PC-9 (cell line): ENCODE measurements at regions not wholly inside any gene's neighbourhood (a gene's known extent, or its start where the extent isn't known, plus 50 kb on each side); places are given as distances from the start of the nearest gene placed in this dataset.

Source experiments
- EZH2 ChIP-seq: fragments of 200-600 bp; sonication (generic); IDR thresholded peaks from 2 replicates; pipeline ENCODE4 v1.8.0; 2017; ENCODE audit warnings: antibody characterized with exemption, low read depth
- TF ChIP-seq, protein P1 (sequence below): fragments of 200-600 bp; sonication (generic); conservative IDR thresholded peaks from 2 replicates; pipeline ENCODE4 v1.6.1; 2017; ENCODE audit warnings: mixed run types, antibody characterized with exemption, mild to moderate bottlenecking, moderate library complexity

GRCh38 chr1:224541901-224542630, 74.1 kb upstream of the CNIH3 start:
- no peak for TF ChIP-seq EZH2
- TF ChIP-seq, protein P1, sequence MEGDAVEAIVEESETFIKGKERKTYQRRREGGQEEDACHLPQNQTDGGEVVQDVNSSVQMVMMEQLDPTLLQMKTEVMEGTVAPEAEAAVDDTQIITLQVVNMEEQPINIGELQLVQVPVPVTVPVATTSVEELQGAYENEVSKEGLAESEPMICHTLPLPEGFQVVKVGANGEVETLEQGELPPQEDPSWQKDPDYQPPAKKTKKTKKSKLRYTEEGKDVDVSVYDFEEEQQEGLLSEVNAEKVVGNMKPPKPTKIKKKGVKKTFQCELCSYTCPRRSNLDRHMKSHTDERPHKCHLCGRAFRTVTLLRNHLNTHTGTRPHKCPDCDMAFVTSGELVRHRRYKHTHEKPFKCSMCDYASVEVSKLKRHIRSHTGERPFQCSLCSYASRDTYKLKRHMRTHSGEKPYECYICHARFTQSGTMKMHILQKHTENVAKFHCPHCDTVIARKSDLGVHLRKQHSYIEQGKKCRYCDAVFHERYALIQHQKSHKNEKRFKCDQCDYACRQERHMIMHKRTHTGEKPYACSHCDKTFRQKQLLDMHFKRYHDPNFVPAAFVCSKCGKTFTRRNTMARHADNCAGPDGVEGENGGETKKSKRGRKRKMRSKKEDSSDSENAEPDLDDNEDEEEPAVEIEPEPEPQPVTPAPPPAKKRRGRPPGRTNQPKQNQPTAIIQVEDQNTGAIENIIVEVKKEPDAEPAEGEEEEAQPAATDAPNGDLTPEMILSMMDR, result no peak
